ENCODE measurements at regions not wholly inside any gene's neighbourhood (a gene's known extent, or its start where the extent isn't known, plus 50 kb on each side); places are given as distances from the start of the nearest gene placed in this dataset.

DNA sequence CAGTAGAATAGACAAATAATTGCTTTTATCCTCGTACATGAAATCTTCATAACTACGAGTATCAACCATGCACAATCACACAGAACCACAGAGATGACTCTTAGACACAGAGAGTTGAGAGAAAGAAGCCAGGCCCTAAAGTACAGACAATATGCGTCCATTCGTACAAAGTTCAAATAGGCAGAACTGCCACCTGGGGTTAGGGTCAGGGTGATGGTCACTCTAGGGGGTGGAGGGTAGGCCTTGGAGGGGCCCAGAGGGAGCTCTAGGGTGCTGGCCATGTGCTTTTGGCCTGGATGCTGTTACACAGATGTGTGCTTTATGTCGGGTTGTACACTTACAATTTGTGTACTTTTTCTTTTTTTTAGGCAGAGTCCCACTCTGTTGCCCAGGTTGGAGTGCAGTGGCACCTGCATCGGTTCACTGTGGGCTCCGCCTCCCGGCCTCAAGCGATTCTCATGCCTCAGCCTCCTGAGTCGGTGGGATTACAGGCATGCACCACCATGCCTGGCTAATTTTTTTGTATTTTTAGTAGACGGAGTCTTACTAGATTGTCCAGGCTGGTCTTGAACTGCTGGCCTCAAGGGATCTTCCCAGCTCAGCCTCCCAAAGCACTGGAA is 65.9 kb upstream of the KLF13 start:
- TF ChIP-seq, protein P1, sequence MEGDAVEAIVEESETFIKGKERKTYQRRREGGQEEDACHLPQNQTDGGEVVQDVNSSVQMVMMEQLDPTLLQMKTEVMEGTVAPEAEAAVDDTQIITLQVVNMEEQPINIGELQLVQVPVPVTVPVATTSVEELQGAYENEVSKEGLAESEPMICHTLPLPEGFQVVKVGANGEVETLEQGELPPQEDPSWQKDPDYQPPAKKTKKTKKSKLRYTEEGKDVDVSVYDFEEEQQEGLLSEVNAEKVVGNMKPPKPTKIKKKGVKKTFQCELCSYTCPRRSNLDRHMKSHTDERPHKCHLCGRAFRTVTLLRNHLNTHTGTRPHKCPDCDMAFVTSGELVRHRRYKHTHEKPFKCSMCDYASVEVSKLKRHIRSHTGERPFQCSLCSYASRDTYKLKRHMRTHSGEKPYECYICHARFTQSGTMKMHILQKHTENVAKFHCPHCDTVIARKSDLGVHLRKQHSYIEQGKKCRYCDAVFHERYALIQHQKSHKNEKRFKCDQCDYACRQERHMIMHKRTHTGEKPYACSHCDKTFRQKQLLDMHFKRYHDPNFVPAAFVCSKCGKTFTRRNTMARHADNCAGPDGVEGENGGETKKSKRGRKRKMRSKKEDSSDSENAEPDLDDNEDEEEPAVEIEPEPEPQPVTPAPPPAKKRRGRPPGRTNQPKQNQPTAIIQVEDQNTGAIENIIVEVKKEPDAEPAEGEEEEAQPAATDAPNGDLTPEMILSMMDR (IDR thresholded peaks at IDR 0.05): no peak
- TF ChIP-seq POLR2A (IDR thresholded peaks at IDR 0.05): no peak
